Smooth muscle cell (in vitro differentiated cells): ENCODE measurements at regions not wholly inside any gene's neighbourhood (a gene's known extent, or its start where the extent isn't known, plus 50 kb on each side); places are given as distances from the start of the nearest gene placed in this dataset.

ENCODE experiments used
- DNase-seq: peaks from one replicate; lab custom pipeline; 2025; ENCODE audit not compliant: unreplicated experiment; lab: John Stamatoyannopoulos, UW
- H2AFZ ChIP-seq: fragments of 200-600 bp; sonication (generic); 2 replicates; pipeline ENCODE4 v1.6.0; 2016; ENCODE audit warnings: antibody characterized with exemption, low read depth, mild to moderate bottlenecking
- H3F3A ChIP-seq: fragments of 200-600 bp; sonication (generic); 2 replicates; pipeline ENCODE4 v1.6.0; 2017; ENCODE audit warnings: antibody characterized with exemption, low read depth
- H3K27ac ChIP-seq: fragments of 200-600 bp; sonication (generic); 2 replicates; pipeline ENCODE4 v1.5.1; 2016; ENCODE audit warnings: low read depth, mild to moderate bottlenecking
- H3K27me3 ChIP-seq: fragments of 200-600 bp; sonication (generic); 2 replicates; pipeline ENCODE4 v1.6.1; 2016; ENCODE audit warnings: low read depth, mild to moderate bottlenecking
- H3K36me3 ChIP-seq: fragments of 200-600 bp; sonication (generic); 2 replicates; pipeline ENCODE4 v1.5.1; 2016; ENCODE audit warnings: low read depth
- H3K4me1 ChIP-seq: fragments of 200-600 bp; sonication (generic); 2 replicates; pipeline ENCODE4 v1.5.1; 2016; ENCODE audit warnings: low read depth
- H3K4me2 ChIP-seq: fragments of 200-600 bp; sonication (generic); 2 replicates; pipeline ENCODE4 v1.6.0; 2016; ENCODE audit warnings: mild to moderate bottlenecking
- H3K4me3 ChIP-seq: fragments of 200-600 bp; sonication (generic); 2 replicates; pipeline ENCODE4 v1.5.1; 2016; ENCODE audit warnings: mild to moderate bottlenecking
- H3K79me2 ChIP-seq: fragments of 200-600 bp; sonication (generic); 2 replicates; pipeline ENCODE4 v1.6.0; 2016; ENCODE audit warnings: low read depth, mild to moderate bottlenecking
- H3K9ac ChIP-seq: fragments of 200-600 bp; sonication (generic); 2 replicates; pipeline ENCODE4 v1.6.0; 2016; ENCODE audit warnings: low read depth
- H3K9me3 ChIP-seq: fragments of 200-600 bp; sonication (generic); replicated peaks from 2 replicates; pipeline ENCODE4 v1.5.1; 2016; ENCODE audit warnings: low read depth
- H4K20me1 ChIP-seq: fragments of 200-600 bp; sonication (generic); 2 replicates; pipeline ENCODE4 v1.6.0; 2016; ENCODE audit warnings: low read depth
- CTCF ChIP-seq: fragments of 200-600 bp; sonication (generic); IDR thresholded peaks from 2 replicates; pipeline ENCODE4 v1.5.1; 2017; ENCODE audit warnings: borderline replicate concordance, mild to moderate bottlenecking, antibody characterized with exemption; ENCODE audit not compliant: insufficient read depth, poor library complexity, severe bottlenecking
- WGBS: methylation state at CpG from one replicate; pipeline ENCODE4 v1.1.7; 2016; ENCODE audit warnings: low lambda C conversion rate; 5-methylcytosine and 5-hydroxymethylcytosine counted together

DNA sequence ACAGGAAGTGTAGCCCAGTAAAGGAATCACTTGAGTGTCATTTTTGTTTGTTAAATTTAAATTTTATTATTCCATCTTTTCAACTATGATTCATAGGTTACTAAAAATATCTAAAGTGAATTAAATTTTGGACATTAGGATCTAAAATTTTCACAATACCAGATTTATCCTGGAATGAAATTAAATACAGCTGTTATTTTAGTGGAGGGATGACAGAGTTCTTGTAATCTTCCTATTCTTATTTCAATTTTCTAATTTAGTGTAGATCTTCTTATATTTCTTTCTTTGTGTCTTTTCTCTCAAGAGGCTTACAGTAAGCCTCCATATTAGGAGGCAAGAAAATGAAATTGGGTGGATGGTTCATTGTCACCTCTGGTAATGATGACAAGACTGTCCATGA is 167.9 kb upstream of the TNC start:
- Histone ChIP-seq H3K4me1 (no peaks in the 10 kb centered on the region), H3K27ac (no peak overlapping the region), H3K27me3 (no peaks in the 10 kb centered on the region), H3K4me2 (no peak overlapping the region), H3K36me3 (no peaks in the 10 kb centered on the region), H4K20me1 (no peaks in the 10 kb centered on the region), H3F3A (no peaks in the 10 kb centered on the region), H2AFZ (no peak overlapping the region), H3K9me3 (no peaks in the 10 kb centered on the region), H3K4me3 (no peak overlapping the region), H3K9ac (no peak overlapping the region), H3K79me2 (no peaks in the 10 kb centered on the region)
- DNase-seq: no peak
- no peak for TF ChIP-seq CTCF

- TF ChIP-seq CTCF: no peak
- no peak for DNase-seq
- H3K4me2 ChIP-seq: no peak overlapping the region
- H3K79me2 ChIP-seq: no peaks in the 10 kb centered on the region
- no peaks in the 10 kb centered on the region for H3F3A ChIP-seq
- no peaks in the 10 kb centered on the region for H3K36me3 ChIP-seq
- H4K20me1 ChIP-seq: no peaks in the 10 kb centered on the region
- H3K9me3 ChIP-seq: no peaks in the 10 kb centered on the region
- H3K9ac ChIP-seq: no peak overlapping the region
- peaks cover under 1% of the 10 kb centered on the region for H3K4me1 ChIP-seq
- no peak overlapping the region for H2AFZ ChIP-seq
- H3K27ac ChIP-seq: no peak overlapping the region
- H3K27me3 ChIP-seq: no peaks in the 10 kb centered on the region
- no peak overlapping the region for H3K4me3 ChIP-seq
- WGBS: 92% methylated on average over 1 of the region's 1 CpG
Observed at GRCh38 chr9:115286411-115286810, 168.5 kb upstream of the TNC start.

DNA sequence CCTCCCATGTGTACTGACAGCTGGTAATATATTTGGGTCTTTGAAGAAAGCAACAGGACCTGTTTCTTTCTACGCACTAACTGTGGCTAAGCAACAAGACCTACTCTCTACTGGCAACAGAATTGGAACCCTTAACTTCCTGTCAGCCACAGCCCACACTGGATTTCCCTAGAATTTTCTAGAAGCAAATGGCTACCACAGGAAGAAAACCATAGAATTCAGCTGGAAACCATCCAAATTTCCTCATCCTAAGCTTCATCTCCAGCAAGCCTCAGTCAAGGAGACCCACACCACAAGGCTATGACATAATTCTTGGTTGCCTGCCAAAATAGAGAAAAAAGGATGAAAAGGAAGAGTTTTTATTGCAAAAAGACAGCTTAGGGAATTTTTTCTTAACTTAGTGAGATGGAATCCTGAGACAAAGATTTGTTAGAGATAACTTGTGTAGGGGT is 171.8 kb upstream of the TNC start:
- Histone ChIP-seq H4K20me1 (no peaks in the 10 kb centered on the region), H3K36me3 (no peaks in the 10 kb centered on the region), H3K9me3 (no peaks in the 10 kb centered on the region), H3K27me3 (no peaks in the 10 kb centered on the region), H3K79me2 (no peaks in the 10 kb centered on the region), H3K4me3 (no peak overlapping the region), H3K4me2 (no peak overlapping the region), H3K4me1 (peaks cover 17% of the 10 kb centered on the region), H2AFZ (no peak overlapping the region), H3F3A (peaks cover 8% of the 10 kb centered on the region), H3K27ac (peak overlapping the region; percentile 22), H3K9ac (no peak overlapping the region)
- DNase-seq: no peak
- TF ChIP-seq CTCF: no peak
- WGBS: 77% methylated on average over 1 of the region's 1 CpG

- Histone ChIP-seq H3K4me3 (no peak overlapping the region), H3K79me2 (no peaks in the 10 kb centered on the region), H3K36me3 (no peaks in the 10 kb centered on the region), H2AFZ (no peak overlapping the region), H4K20me1 (no peaks in the 10 kb centered on the region), H3K27me3 (no peaks in the 10 kb centered on the region), H3K4me1 (peaks cover 17% of the 10 kb centered on the region), H3F3A (peaks cover 8% of the 10 kb centered on the region), H3K9me3 (no peaks in the 10 kb centered on the region), H3K9ac (no peak overlapping the region), H3K27ac (peak overlapping the region; percentile 72), H3K4me2 (peak overlapping the region; percentile 16)
- TF ChIP-seq CTCF: no peak
- WGBS: 45% methylated on average over 3 of the region's 3 CpGs
- DNase-seq: no peak
Observed at GRCh38 chr9:115291841-115292240, 173.9 kb upstream of the TNC start.
